ENCODE measurements at regions not wholly inside any gene's neighbourhood (a gene's known extent, or its start where the extent isn't known, plus 50 kb on each side); places are given as distances from the start of the nearest gene placed in this dataset.

GRCh38 chr3:88222343-88222742, 72.6 kb downstream of the C3orf38 start:
- ATAC-seq: no peak
- TF ChIP-seq GLIS3 (CRISPR knock-in tag; IDR thresholded peaks at IDR 0.05) (no peak), PPARA (CRISPR knock-in tag; IDR thresholded peaks at IDR 0.05; ENCODE audit: borderline replicate concordance) (no peak), ZFP30 (CRISPR knock-in tag; IDR thresholded peaks at IDR 0.05) (no peak), SNAI2 (CRISPR knock-in tag; IDR thresholded peaks at IDR 0.05) (no peak), RARB (CRISPR knock-in tag; IDR thresholded peaks at IDR 0.05) (no peak)

DNA sequence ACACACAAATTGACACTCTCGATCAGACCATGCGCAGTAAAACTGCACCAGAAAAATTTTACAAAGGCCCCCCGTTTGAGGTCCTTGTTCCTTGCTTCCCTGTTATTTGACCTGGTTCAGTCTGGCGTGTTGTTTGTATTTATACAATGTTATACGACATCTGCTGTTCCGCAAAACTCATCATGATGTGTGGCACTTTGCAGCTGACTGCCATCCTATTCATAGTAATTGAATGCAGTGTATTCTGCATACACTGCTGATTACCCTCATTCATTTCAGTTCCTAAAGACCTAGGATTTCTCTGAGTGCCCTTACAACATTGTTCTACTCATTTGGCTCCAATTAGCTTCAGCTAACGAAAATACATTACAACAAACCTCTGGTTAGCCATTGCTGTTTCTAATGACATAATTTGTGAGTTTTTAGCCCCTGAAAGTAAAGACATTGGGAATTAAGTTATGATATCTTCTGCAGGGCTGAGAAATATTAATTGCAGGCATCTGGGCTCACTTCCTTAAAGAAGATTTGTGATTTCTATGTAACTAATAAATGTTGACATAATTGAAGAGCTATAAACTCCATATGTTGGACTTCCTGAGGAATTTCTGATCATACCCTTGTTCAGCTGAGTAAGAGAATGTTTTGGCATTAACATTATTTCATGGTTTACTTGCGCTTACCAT, 75.7 kb downstream of the C3orf38 start:
- TF ChIP-seq, protein P1, sequence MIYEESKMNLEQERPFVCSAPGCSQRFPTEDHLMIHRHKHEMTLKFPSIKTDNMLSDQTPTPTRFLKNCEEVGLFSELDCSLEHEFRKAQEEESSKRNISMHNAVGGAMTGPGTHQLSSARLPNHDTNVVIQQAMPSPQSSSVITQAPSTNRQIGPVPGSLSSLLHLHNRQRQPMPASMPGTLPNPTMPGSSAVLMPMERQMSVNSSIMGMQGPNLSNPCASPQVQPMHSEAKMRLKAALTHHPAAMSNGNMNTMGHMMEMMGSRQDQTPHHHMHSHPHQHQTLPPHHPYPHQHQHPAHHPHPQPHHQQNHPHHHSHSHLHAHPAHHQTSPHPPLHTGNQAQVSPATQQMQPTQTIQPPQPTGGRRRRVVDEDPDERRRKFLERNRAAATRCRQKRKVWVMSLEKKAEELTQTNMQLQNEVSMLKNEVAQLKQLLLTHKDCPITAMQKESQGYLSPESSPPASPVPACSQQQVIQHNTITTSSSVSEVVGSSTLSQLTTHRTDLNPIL (CRISPR knock-in tag; IDR thresholded peaks at IDR 0.05; ENCODE audit: low read depth): no peak
- TF ChIP-seq CSRNP3 (CRISPR knock-in tag; IDR thresholded peaks at IDR 0.05) (no peak), BACH2 (CRISPR knock-in tag; IDR thresholded peaks at IDR 0.05; ENCODE audit: borderline replicate concordance) (no peak), CSDC2 (CRISPR knock-in tag; IDR thresholded peaks at IDR 0.05) (no peak), ZNF70 (CRISPR knock-in tag; IDR thresholded peaks at IDR 0.05) (no peak), TSHZ2 (CRISPR knock-in tag; IDR thresholded peaks at IDR 0.05) (no peak), ESRRG (CRISPR knock-in tag; IDR thresholded peaks at IDR 0.05) (no peak), SNAI2 (CRISPR knock-in tag; IDR thresholded peaks at IDR 0.05) (no peak), PATZ1 (CRISPR knock-in tag; IDR thresholded peaks at IDR 0.05; ENCODE audit: borderline replicate concordance) (no peak), ZNF565 (CRISPR knock-in tag; conservative IDR thresholded peaks at IDR 0.05; ENCODE audit: low read depth) (no peak), ZFP3 (CRISPR knock-in tag; IDR thresholded peaks at IDR 0.05) (no peak), ISL1 (CRISPR knock-in tag; IDR thresholded peaks at IDR 0.05) (no peak), TCF4 (CRISPR knock-in tag; IDR thresholded peaks at IDR 0.05; ENCODE audit: borderline replicate concordance) (no peak), ARNTL (CRISPR knock-in tag; IDR thresholded peaks at IDR 0.05; ENCODE audit: borderline replicate concordance, low read depth) (no peak), ZNF8 (CRISPR knock-in tag; IDR thresholded peaks at IDR 0.05) (no peak), ZFP30 (CRISPR knock-in tag; IDR thresholded peaks at IDR 0.05) (no peak), PPARA (CRISPR knock-in tag; IDR thresholded peaks at IDR 0.05; ENCODE audit: borderline replicate concordance) (no peak), GLIS3 (CRISPR knock-in tag; IDR thresholded peaks at IDR 0.05) (no peak), OSR1 (CRISPR knock-in tag; IDR thresholded peaks at IDR 0.05) (no peak), RARB (CRISPR knock-in tag; IDR thresholded peaks at IDR 0.05) (no peak)
- no peak for ATAC-seq

GRCh38 chr3:88226910-88227309, 77.2 kb downstream of the C3orf38 start:
- TF ChIP-seq TCF4 (CRISPR knock-in tag; IDR thresholded peaks at IDR 0.05; ENCODE audit: borderline replicate concordance) (no peak), ZNF8 (CRISPR knock-in tag; IDR thresholded peaks at IDR 0.05) (no peak)
- no peak for ATAC-seq

DNA sequence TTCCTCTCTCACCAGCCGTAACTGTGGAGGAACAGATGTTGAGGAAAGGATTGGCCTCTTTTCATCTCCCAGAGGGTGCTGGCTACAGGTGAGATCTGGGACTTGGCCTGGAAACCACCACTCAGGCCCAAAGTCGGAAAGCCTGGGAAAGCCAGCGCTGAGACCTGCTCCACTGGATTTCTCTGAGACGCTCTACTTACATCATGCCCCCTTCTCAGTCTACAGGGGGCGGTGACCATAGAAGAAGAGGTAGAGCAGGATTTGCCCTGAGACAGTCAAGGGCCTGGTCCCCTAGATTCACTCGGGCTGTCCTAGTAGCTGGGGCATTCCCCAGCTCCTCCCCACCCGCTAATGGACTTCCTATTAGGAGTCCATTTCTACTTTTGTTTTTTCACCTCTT, 80.9 kb downstream of the C3orf38 start:
- ATAC-seq: no peak
- no peak for TF ChIP-seq PATZ1 (CRISPR knock-in tag; IDR thresholded peaks at IDR 0.05; ENCODE audit: borderline replicate concordance)
- TF ChIP-seq, protein P1 (CRISPR knock-in tag; IDR thresholded peaks at IDR 0.05; ENCODE audit: low read depth): no peak
- TF ChIP-seq ZNF8 (CRISPR knock-in tag; IDR thresholded peaks at IDR 0.05): no peak
- TF ChIP-seq ZC3H10 (CRISPR knock-in tag; IDR thresholded peaks at IDR 0.05): no peak
- TF ChIP-seq CSDC2 (CRISPR knock-in tag; IDR thresholded peaks at IDR 0.05): no peak
- TF ChIP-seq ZFP3 (CRISPR knock-in tag; IDR thresholded peaks at IDR 0.05): no peak
- TF ChIP-seq ZNF565 (CRISPR knock-in tag; conservative IDR thresholded peaks at IDR 0.05; ENCODE audit: low read depth): no peak
- no peak for TF ChIP-seq ESRRG (CRISPR knock-in tag; IDR thresholded peaks at IDR 0.05)
- no peak for TF ChIP-seq CSRNP3 (CRISPR knock-in tag; IDR thresholded peaks at IDR 0.05)
- no peak for TF ChIP-seq ARNTL (CRISPR knock-in tag; IDR thresholded peaks at IDR 0.05; ENCODE audit: borderline replicate concordance, low read depth)
- TF ChIP-seq RARB (CRISPR knock-in tag; IDR thresholded peaks at IDR 0.05): no peak

Data from SK-N-SH treated with all-trans-retinoic acid at 6 μM for 48 hours (cell line).